Astrocyte (in vitro differentiated cells and primary cell): ENCODE measurements at regions not wholly inside any gene's neighbourhood (a gene's known extent, or its start where the extent isn't known, plus 50 kb on each side); places are given as distances from the start of the nearest gene placed in this dataset.

ENCODE experiments used
- EZH2 ChIP-seq: IDR thresholded peaks from 2 replicates; pipeline ENCODE4 v1.6.1; 2012; ENCODE audit warnings: mild to moderate bottlenecking, low read length, inconsistent platforms; ENCODE audit not compliant: insufficient read depth
- TF ChIP-seq, protein P1 (sequence below): IDR thresholded peaks from 2 replicates; pipeline ENCODE4 v1.5.1; 2011; ENCODE audit warnings: low read depth, mild to moderate bottlenecking, inconsistent platforms, low read length, moderate library complexity; ENCODE audit not compliant: insufficient read depth

DNA sequence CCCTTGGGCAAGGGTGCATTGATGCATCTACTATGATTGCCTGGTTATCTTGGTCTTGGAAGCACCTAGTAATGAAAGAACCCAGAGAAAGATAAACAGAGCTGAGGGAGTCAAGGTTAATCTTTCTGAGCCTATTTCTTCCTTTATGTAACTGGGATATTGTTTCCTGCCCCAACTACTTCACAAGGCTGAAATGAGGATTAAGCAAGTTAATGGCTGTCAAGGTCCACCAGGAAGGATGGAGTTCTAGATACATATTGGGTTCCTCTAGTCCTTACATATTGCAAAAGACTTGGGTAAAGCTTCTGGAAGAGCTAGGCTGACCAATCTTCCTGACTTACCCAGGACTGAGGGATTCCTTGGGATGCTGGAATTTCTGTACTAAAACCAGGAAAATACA lies 589.8 kb downstream of the INSC start:
- TF ChIP-seq, protein P1, sequence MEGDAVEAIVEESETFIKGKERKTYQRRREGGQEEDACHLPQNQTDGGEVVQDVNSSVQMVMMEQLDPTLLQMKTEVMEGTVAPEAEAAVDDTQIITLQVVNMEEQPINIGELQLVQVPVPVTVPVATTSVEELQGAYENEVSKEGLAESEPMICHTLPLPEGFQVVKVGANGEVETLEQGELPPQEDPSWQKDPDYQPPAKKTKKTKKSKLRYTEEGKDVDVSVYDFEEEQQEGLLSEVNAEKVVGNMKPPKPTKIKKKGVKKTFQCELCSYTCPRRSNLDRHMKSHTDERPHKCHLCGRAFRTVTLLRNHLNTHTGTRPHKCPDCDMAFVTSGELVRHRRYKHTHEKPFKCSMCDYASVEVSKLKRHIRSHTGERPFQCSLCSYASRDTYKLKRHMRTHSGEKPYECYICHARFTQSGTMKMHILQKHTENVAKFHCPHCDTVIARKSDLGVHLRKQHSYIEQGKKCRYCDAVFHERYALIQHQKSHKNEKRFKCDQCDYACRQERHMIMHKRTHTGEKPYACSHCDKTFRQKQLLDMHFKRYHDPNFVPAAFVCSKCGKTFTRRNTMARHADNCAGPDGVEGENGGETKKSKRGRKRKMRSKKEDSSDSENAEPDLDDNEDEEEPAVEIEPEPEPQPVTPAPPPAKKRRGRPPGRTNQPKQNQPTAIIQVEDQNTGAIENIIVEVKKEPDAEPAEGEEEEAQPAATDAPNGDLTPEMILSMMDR: no peak
- TF ChIP-seq EZH2: no peak
